ENCODE measurements at regions not wholly inside any gene's neighbourhood (a gene's known extent, or its start where the extent isn't known, plus 50 kb on each side); places are given as distances from the start of the nearest gene placed in this dataset.

GRCh38 chr13:97535614-97536013 is 101.6 kb downstream of the RAP2A start:
- no peak for TF ChIP-seq CTCF (IDR thresholded peaks at IDR 0.05; ENCODE audit: insufficient read depth, low read depth, low read length, missing control alignments)
- no peak for DNase-seq (ENCODE audit: low read depth)
- no peak overlapping the region for H3K4me3 ChIP-seq (ENCODE audit: low read depth, low read length)

GRCh38 chr13:97537110-97537509 is 103.1 kb downstream of the RAP2A start:
- TF ChIP-seq CTCF (IDR thresholded peaks at IDR 0.05; ENCODE audit: insufficient read depth, low read depth, low read length, missing control alignments) = no peak
- peak; percentile 78 for DNase-seq (ENCODE audit: low read depth)
- H3K4me3 ChIP-seq (ENCODE audit: low read depth, low read length) = no peak overlapping the region

- H3K4me3 ChIP-seq (ENCODE audit: low read depth, low read length) = no peak overlapping the region
- no peak for TF ChIP-seq CTCF (IDR thresholded peaks at IDR 0.05; ENCODE audit: insufficient read depth, low read depth, low read length, missing control alignments)
- no peak for DNase-seq (ENCODE audit: low read depth)
These were observed 104.2 kb downstream of the RAP2A start for GRCh38 chr13:97538203-97538602.

- TF ChIP-seq CTCF (IDR thresholded peaks at IDR 0.05; ENCODE audit: insufficient read depth, low read depth, low read length, missing control alignments) = no peak
- no peak overlapping the region for H3K4me3 ChIP-seq (ENCODE audit: low read depth, low read length)
- DNase-seq (ENCODE audit: low read depth) = peak; percentile 47
These were observed 106.0 kb downstream of the RAP2A start for GRCh38 chr13:97539651-97540610.

- DNase-seq (ENCODE audit: low read depth) = no peak
- TF ChIP-seq CTCF (IDR thresholded peaks at IDR 0.05; ENCODE audit: insufficient read depth, low read depth, low read length, missing control alignments) = no peak
- H3K4me3 ChIP-seq (ENCODE audit: low read depth, low read length) = no peak overlapping the region
These were observed 106.7 kb downstream of the RAP2A start for GRCh38 chr13:97540696-97541095.

GRCh38 chr13:97542102-97542685 is 108.2 kb downstream of the RAP2A start:
- TF ChIP-seq CTCF (IDR thresholded peaks at IDR 0.05; ENCODE audit: insufficient read depth, low read depth, low read length, missing control alignments) = no peak
- no peak for DNase-seq (ENCODE audit: low read depth)
- no peak overlapping the region for H3K4me3 ChIP-seq (ENCODE audit: low read depth, low read length)
